RWPE1 (cell line): ENCODE measurements at regions not wholly inside any gene's neighbourhood (a gene's known extent, or its start where the extent isn't known, plus 50 kb on each side); places are given as distances from the start of the nearest gene placed in this dataset.

Experiments used
- CTCF ChIA-PET: fragments of 350-600 bp; sonication (Branson Sonifier 250); formaldehyde crosslinking; extraction: SDS; loops from one replicate; lab custom pipeline; 2021; lab: Yijun Ruan, JAX
- POLR2A ChIA-PET: fragments of 400-600 bp; formaldehyde crosslinking; extraction: SDS; loops from one replicate; lab custom pipeline; 2020; ENCODE audit warnings: antibody characterized with exemption; ENCODE audit not compliant: low non-redundant PET; lab: Yijun Ruan, JAX
- DNase-seq: peaks from one replicate; pipeline ENCODE4 v3.0.0; 2012; ENCODE audit warnings: low spot score
- H3K27ac ChIP-seq: fragments of 450-650 bp; 2 replicates; pipeline ENCODE4 v1.5.1; 2017
- TF ChIP-seq, protein P1 (sequence below): fragments of 450-650 bp; conservative IDR thresholded peaks from 2 replicates; pipeline ENCODE4 v1.5.1; 2017; ENCODE audit warnings: low read depth, mild to moderate bottlenecking

DNA sequence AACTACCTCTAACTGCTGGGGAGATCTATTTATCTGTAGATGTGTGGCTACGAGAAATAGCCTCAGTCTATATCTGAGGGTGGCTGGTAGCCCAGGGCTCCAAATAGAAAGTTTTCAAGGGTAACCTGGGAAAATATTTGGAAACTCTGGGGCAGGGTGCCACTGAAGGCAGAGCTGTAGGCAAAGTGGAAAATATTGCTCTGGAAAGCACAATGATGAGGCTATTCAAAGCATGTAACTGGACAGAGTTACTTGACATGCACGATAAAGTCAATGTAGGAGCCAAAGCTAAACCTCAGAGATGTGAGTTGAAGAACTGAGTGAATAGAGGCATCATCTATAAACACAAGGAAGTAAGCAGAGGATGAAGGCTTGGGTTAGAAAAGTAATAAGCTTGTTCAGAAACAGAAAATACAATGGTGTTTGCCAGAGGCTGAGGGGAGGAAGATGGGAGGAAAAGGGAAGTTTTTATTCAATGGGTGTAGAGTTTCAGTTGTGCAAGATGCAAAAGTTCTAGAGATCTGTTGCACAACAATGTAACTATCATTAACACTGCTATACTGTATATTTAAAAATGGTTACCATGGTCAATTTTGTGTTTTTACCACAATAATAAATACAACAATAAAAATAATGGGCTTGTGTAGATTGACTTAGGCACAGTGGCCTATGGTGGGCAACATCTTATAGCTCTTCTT lies 171.6 kb downstream of the MBD2 start:
- TF ChIP-seq, protein P1, sequence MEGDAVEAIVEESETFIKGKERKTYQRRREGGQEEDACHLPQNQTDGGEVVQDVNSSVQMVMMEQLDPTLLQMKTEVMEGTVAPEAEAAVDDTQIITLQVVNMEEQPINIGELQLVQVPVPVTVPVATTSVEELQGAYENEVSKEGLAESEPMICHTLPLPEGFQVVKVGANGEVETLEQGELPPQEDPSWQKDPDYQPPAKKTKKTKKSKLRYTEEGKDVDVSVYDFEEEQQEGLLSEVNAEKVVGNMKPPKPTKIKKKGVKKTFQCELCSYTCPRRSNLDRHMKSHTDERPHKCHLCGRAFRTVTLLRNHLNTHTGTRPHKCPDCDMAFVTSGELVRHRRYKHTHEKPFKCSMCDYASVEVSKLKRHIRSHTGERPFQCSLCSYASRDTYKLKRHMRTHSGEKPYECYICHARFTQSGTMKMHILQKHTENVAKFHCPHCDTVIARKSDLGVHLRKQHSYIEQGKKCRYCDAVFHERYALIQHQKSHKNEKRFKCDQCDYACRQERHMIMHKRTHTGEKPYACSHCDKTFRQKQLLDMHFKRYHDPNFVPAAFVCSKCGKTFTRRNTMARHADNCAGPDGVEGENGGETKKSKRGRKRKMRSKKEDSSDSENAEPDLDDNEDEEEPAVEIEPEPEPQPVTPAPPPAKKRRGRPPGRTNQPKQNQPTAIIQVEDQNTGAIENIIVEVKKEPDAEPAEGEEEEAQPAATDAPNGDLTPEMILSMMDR: no peak
- ChIA-PET POLR2A (no interaction called here), CTCF (no interaction called here)
- DNase-seq: no peak
- H3K27ac ChIP-seq: no peak overlapping the region

DNA sequence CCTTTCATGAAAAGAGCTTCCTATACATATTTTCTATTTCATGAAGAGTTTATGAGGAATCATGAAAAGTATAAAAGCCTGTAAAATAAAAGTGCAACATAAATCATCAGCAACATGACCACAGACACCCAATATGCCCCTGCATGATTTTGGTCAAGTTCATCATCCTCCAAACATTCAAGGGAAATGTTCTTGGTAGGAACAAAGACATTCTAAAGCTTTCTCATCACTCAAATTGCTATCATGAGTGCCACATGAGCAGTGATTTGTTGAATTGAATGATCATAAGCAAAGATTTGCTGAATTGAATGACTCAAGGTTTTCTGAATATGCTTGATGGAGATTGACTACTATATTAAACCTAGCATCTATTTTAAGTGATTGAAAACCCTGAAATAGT lies 172.2 kb downstream of the MBD2 start:
- POLR2A ChIA-PET: no interaction called here
- CTCF ChIA-PET: no interaction called here

GRCh38 chr18:54043484-54044251 lies 180.8 kb downstream of the MBD2 start:
- DNase-seq: no peak
- TF ChIP-seq, protein P1: no peak
- ChIA-PET CTCF (interaction anchor here (0.7 kb wide), 1 partner anchor 130 kb away, joined by 3 read pairs; no protein-coding TSS in a partner anchor), POLR2A (no interaction called here)
- H3K27ac ChIP-seq: no peak overlapping the region

More for the DNA sequence above, 172.2 kb downstream of the MBD2 start:
- no peak for DNase-seq
- TF ChIP-seq, protein P1: no peak
- H3K27ac ChIP-seq: no peak overlapping the region

DNA sequence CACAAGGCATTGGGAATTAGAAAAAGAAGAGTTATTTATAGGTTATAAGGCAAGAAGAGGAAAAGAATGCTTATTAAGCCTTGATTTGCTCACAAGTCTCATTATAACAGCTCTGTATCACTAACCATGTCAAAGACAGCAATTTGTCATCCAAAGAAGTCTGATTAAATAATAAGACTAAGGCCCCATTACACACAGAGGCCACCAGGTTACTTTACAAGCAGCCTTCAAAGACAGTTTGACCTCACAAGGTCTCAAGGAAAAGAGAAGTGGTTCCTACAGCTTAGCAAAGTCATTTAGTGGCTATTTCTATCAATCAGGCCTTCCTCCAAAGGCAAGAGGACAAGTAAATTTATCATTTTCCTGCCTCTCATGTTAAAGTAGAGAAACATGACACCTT lies 188.5 kb downstream of the MBD2 start:
- POLR2A ChIA-PET: no interaction called here
- CTCF ChIA-PET: no interaction called here
- no peak overlapping the region for H3K27ac ChIP-seq

DNA sequence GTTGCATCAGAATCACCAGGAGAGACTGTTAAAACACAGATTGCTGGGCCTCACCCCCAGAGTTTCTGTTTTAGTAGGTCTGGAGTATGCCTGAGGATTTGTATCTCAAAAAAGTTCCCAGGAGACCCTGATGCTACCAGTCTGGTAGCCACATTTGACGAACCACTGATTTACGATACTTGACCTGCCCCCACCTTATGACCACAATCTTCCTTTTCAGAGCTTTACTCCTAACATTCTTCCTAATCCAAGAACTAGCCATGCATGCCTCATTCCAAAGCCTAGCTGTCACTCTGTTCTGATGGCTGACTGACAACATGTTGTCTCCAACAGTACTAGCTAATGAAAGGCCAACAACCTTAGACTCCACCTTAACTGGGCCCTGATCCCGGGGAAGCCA lies 191.4 kb downstream of the MBD2 start:
- ChIA-PET CTCF (no interaction called here), POLR2A (no interaction called here)
- no peak for DNase-seq
- TF ChIP-seq, protein P1: no peak
- no peak overlapping the region for H3K27ac ChIP-seq

More for the DNA sequence above, 188.5 kb downstream of the MBD2 start:
- no peak for DNase-seq
- TF ChIP-seq, protein P1: no peak

GRCh38 chr18:54032412-54032811 lies 192.1 kb downstream of the MBD2 start:
- POLR2A ChIA-PET: no interaction called here
- TF ChIP-seq, protein P1: no peak
- CTCF ChIA-PET: no interaction called here
- H3K27ac ChIP-seq: no peak overlapping the region
- DNase-seq: no peak
